Cardiac fibroblast (primary cell): ENCODE measurements at regions not wholly inside any gene's neighbourhood (a gene's known extent, or its start where the extent isn't known, plus 50 kb on each side); places are given as distances from the start of the nearest gene placed in this dataset.

Source experiments
- DNase-seq, 2 donors: peaks; one replicate each; pipeline versions ENCODE4 v3.0.0 to v3.0.0-alpha.2; 2010; ENCODE audit warnings: low read depth in 2 of 2
- H3K4me3 ChIP-seq, 2 donors: replicated peaks in 1 of 2; 1 replicate in 1 of 2; 2 replicates in 1 of 2; pipeline ENCODE4 v1.5.1; 2011; ENCODE audit warnings: low read depth in 2 of 2, low read length in 2 of 2, mild to moderate bottlenecking in 2 of 2, moderate library complexity in 1 of 2
- CTCF ChIP-seq: IDR thresholded peaks from one replicate; pipeline ENCODE4 v1.5.1; 2011; ENCODE audit warnings: low read depth, mild to moderate bottlenecking, low read length, inconsistent platforms

DNA sequence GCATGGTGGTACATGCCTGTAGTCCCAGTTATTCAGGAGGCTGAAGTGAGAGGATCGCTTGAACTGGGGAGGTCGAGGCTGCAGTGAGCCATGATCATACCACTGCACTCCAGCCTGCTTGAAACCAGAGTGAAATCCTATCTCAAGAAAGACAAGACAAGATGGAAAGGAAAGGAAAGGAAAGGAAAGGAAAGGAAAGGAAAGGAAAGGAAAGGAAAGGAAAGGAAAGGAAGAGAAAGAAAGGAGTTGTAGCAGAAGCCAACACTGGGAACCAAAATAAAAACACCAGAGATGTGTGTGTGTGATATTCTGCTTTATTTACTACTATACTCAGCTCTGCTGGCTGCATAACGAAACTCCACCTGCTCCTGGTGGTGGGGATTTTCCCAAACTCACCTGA, 115.3 kb downstream of the DRD1 start:
- H3K4me3 ChIP-seq: no peak overlapping the region
- DNase-seq: no peak
- TF ChIP-seq CTCF: no peak

DNA sequence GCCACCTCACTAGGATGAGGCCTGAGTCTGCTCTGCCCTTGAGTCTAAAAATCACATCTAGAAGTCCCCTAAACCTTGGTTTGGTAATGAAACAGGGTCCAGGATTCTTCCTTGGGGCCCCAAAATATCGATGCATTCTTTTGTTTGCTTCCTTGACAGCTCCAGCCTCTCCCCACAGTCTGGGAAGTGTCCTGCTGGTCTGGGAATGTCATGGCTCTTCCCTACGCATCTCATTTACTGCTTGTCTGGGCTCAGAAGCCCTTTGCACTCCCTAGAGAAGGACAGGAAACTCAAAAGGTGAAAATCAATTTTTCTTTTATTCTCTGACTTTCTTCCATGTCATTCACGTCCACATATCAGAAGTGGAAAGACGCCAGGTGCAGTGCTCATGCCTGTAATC, 115.8 kb downstream of the DRD1 start:
- TF ChIP-seq CTCF: no peak
- no peak for DNase-seq
- no peak overlapping the region for H3K4me3 ChIP-seq

GRCh38 chr5:175325681-175326080, 118.3 kb downstream of the DRD1 start:
- DNase-seq: peak in 1 of 2 donors; percentile 1
- no peak for TF ChIP-seq CTCF
- H3K4me3 ChIP-seq: no peak overlapping the region

GRCh38 chr5:175321927-175322532, 122.0 kb downstream of the DRD1 start:
- no peak overlapping the region for H3K4me3 ChIP-seq
- TF ChIP-seq CTCF: no peak
- peak; percentile 4 to 18 for DNase-seq

GRCh38 chr5:175319199-175319598, 124.8 kb downstream of the DRD1 start:
- no peak overlapping the region for H3K4me3 ChIP-seq
- no peak for DNase-seq
- no peak for TF ChIP-seq CTCF

GRCh38 chr5:175317872-175318271, 126.1 kb downstream of the DRD1 start:
- DNase-seq: no peak
- no peak overlapping the region for H3K4me3 ChIP-seq
- no peak for TF ChIP-seq CTCF

DNA sequence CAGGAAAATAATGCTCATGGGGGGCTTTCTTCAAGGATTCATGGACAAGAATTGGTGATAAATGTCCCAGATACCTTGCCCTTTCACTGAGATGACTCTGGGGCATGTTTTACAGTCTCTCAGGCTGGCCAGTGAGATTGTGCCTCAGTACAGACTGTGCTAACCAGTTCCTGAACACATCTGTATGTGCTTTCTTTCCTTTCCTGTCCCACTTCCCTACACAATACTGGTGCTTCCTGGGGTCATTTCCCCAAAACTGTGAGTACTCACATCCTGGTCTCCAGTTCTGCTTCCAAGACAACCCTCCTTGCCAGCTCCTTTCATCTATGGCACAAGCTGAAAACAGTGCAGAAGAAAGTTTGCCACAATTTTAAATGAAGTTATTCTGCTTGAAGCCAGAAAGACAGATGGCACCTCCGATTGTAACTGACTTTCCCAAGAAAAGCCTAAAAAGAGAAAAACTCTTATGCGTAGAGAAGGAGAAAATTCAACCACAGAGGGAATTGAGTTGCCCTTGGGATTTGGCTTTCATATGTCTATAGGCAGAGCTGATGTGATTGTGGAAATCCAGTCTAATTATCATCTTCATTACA, 134.7 kb downstream of the DRD1 start:
- DNase-seq: no peak
- TF ChIP-seq CTCF: no peak
- no peak overlapping the region for H3K4me3 ChIP-seq
